Loucy (cell line): ENCODE measurements at regions not wholly inside any gene's neighbourhood (a gene's known extent, or its start where the extent isn't known, plus 50 kb on each side); places are given as distances from the start of the nearest gene placed in this dataset.
"Not testable (repeated sequence)": the region's sequence is repeated elsewhere in the genome, so short reads cannot be mapped to it uniquely, and the experiment has no call there.

Experiments
- H2AFZ ChIP-seq: fragments of 200-600 bp; sonication (generic); 2 replicates; pipeline ENCODE4 v1.6.0; 2016; ENCODE audit warnings: antibody characterized with exemption, mild to moderate bottlenecking, low read length, moderate library complexity
- H3F3A ChIP-seq: fragments of 200-600 bp; 2 replicates; pipeline ENCODE4 v1.6.0; 2016; ENCODE audit warnings: antibody characterized with exemption, low read depth, mild to moderate bottlenecking
- H3K27me3 ChIP-seq: fragments of 200-600 bp; sonication (generic); 2 replicates; pipeline ENCODE4 v1.6.1; 2014; ENCODE audit warnings: low read length, mild to moderate bottlenecking; ENCODE audit not compliant: insufficient read depth, poor library complexity, severe bottlenecking
- H3K36me3 ChIP-seq: fragments of 200-600 bp; sonication (generic); 2 replicates; pipeline ENCODE4 v1.6.1; 2016; ENCODE audit warnings: low read length; ENCODE audit not compliant: insufficient read depth
- H3K4me1 ChIP-seq: fragments of 200-600 bp; sonication (generic); 2 replicates; pipeline ENCODE4 v1.5.1; 2014; ENCODE audit warnings: low read length, mild to moderate bottlenecking; ENCODE audit not compliant: insufficient read depth, poor library complexity, severe bottlenecking
- H3K4me2 ChIP-seq: fragments of 200-600 bp; sonication (generic); 2 replicates; pipeline ENCODE4 v1.6.0; 2014; ENCODE audit warnings: antibody characterized with exemption, low read length, low read depth, mild to moderate bottlenecking; ENCODE audit not compliant: poor library complexity, severe bottlenecking
- H3K4me3 ChIP-seq: fragments of 200-600 bp; sonication (generic); 2 replicates; pipeline ENCODE4 v1.5.1; 2014; ENCODE audit warnings: low read length, mild to moderate bottlenecking, mixed read lengths; ENCODE audit not compliant: poor library complexity, severe bottlenecking
- H3K79me2 ChIP-seq: fragments of 200-600 bp; sonication (generic); 2 replicates; pipeline ENCODE4 v1.6.1; 2014; ENCODE audit warnings: low read length; ENCODE audit not compliant: insufficient read depth
- H3K9ac ChIP-seq: fragments of 200-600 bp; sonication (generic); 2 replicates; pipeline ENCODE4 v1.6.0; 2014; ENCODE audit warnings: mild to moderate bottlenecking, low read depth, low read length, moderate library complexity; ENCODE audit not compliant: poor library complexity, severe bottlenecking
- H3K9me2 ChIP-seq: fragments of 200-600 bp; sonication (generic); replicated peaks from 2 replicates; pipeline ENCODE4 v1.6.1; 2016; ENCODE audit warnings: low read depth, low read length, mixed read lengths
- H3K9me3 ChIP-seq: fragments of 200-600 bp; sonication (generic); 2 replicates; pipeline ENCODE4 v1.6.1; 2014; ENCODE audit warnings: mild to moderate bottlenecking, antibody characterized with exemption, low read length, low read depth; ENCODE audit not compliant: insufficient read depth
- H4K20me1 ChIP-seq: fragments of 200-600 bp; sonication (generic); 2 replicates; pipeline ENCODE4 v1.6.0; 2014; ENCODE audit warnings: antibody characterized with exemption, low read length, mild to moderate bottlenecking; ENCODE audit not compliant: insufficient read depth, poor library complexity, severe bottlenecking
- CTCF ChIP-seq: fragments of 200-600 bp; sonication (generic); conservative IDR thresholded peaks from 2 replicates; pipeline ENCODE4 v1.5.1; 2014; ENCODE audit warnings: mild to moderate bottlenecking, antibody characterized with exemption, low read length
- EZH2phosphoT487 ChIP-seq: fragments of 200-600 bp; IDR thresholded peaks from 2 replicates; pipeline ENCODE4 v1.6.1; 2018; ENCODE audit warnings: antibody characterized with exemption, mild to moderate bottlenecking, moderate library complexity, borderline replicate concordance

DNA sequence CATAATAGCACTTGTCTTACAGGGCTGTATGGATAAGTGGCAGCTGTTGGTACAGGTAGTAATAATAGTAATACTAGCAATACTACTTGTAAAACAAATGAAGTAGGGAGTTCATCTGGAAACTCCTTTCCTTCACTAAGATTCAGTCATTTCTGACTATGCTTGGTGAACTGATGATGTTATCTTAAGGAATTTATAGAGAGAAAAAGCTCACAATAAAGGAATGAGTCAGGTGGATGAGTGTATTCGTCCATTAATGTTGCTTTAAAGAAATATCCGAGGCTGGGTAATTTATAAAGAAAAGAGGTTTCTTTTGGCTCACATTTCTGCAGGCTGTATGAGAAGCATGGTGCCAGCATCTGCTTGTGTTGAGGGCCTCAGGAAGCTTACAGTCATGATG lies 477.3 kb downstream of the KLF12 start:
- Histone ChIP-seq H3K79me2 (no peaks in the 10 kb centered on the region), H4K20me1 (no peaks in the 10 kb centered on the region), H3F3A (no peaks in the 10 kb centered on the region), H2AFZ (no peak overlapping the region), H3K36me3 (no peaks in the 10 kb centered on the region), H3K27me3 (no peaks in the 10 kb centered on the region), H3K4me3 (no peak overlapping the region), H3K9me2 (no peaks in the 10 kb centered on the region), H3K4me2 (no peak overlapping the region), H3K4me1 (no peaks in the 10 kb centered on the region), H3K9me3 (no peaks in the 10 kb centered on the region), H3K9ac (no peak overlapping the region)
- TF ChIP-seq CTCF = no peak
- TF ChIP-seq EZH2phosphoT487 = no peak

DNA sequence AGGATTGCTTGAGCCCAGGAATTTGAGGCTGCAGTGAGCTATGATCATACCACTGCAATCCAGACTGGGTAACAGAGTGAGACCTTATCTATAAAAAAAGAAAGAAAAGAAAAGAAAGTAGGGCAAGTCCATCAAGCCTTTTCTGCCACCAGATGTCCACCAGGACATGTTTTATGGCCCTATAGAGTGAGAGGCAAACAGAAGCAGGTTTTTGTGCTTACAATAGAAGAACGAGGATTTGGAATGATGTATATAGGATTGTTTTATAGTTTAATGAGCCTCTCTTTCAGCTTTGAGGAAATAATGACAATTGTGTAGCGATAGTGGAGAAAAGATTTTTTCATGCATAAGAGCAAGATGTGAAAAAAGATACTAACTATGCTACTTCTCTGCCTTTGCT lies 480.5 kb downstream of the KLF12 start:
- Histone ChIP-seq H3K9ac (no peak overlapping the region), H2AFZ (no peak overlapping the region), H3K4me2 (no peak overlapping the region), H4K20me1 (no peaks in the 10 kb centered on the region), H3K9me3 (no peaks in the 10 kb centered on the region), H3K36me3 (no peaks in the 10 kb centered on the region), H3K27me3 (no peaks in the 10 kb centered on the region), H3F3A (no peaks in the 10 kb centered on the region), H3K9me2 (no peaks in the 10 kb centered on the region), H3K4me3 (no peak overlapping the region), H3K4me1 (no peaks in the 10 kb centered on the region), H3K79me2 (no peaks in the 10 kb centered on the region)
- TF ChIP-seq CTCF (no peak), EZH2phosphoT487 (no peak)

GRCh38 chr13:73647417-73647816 lies 486.8 kb downstream of the KLF12 start:
- Histone ChIP-seq H3K4me3 (no peak overlapping the region), H2AFZ (no peak overlapping the region), H3K9me2 (no peaks in the 10 kb centered on the region), H3K9ac (no peak overlapping the region), H3K9me3 (no peaks in the 10 kb centered on the region), H3K36me3 (no peaks in the 10 kb centered on the region), H3K79me2 (no peaks in the 10 kb centered on the region), H3K4me1 (no peaks in the 10 kb centered on the region), H4K20me1 (no peaks in the 10 kb centered on the region), H3K4me2 (no peak overlapping the region), H3F3A (no peaks in the 10 kb centered on the region), H3K27me3 (no peaks in the 10 kb centered on the region)
- TF ChIP-seq EZH2phosphoT487 (no peak), CTCF (no peak)

DNA sequence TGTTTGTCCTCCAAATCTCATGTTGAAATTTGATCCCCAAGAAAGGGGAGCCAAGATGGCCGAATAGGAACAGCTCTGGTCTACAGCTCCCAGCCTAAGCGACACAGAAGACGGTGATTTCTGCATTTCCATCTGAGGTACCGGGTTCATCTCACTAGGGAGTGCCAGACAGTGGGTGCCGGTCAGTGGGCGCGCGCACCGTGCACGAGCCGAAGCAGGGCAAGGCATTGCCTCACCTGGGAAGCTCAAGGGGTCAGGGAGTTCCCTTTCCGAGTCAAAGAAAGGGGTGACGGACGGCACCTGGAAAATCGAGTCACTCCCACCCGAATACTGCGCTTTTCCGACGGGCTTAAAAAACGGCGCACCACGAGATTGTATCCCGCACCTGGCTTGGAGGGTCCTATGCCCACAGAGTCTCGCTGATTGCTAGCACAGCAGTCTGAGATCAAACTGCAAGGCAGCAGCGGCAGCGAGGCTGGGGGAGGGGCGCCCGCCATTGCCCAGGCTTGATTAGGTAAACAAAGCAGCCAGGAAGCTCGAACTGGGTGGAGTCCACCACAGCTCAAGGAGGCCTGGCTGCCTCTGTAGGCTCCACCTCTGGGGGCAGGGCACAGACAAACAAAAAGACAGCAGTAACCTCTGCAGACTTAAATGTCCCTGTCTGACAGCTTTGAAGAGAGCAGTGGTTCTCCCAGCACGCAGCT lies 493.6 kb downstream of the KLF12 start:
- not testable (repeated sequence) for H3K79me2 ChIP-seq, H4K20me1 ChIP-seq, H2AFZ ChIP-seq, H3F3A ChIP-seq, H3K36me3 ChIP-seq, H3K27me3 ChIP-seq, H3K4me3 ChIP-seq, H3K9ac ChIP-seq, H3K4me2 ChIP-seq, H3K4me1 ChIP-seq, H3K9me3 ChIP-seq, H3K9me2 ChIP-seq
